Karpas-422 (cell line): ENCODE measurements at regions not wholly inside any gene's neighbourhood (a gene's known extent, or its start where the extent isn't known, plus 50 kb on each side); places are given as distances from the start of the nearest gene placed in this dataset.

Experiments used
- DNase-seq: peaks from one replicate; pipeline ENCODE4 v3.0.0-alpha.2; 2015
- H2AFZ ChIP-seq: fragments of 200-600 bp; sonication (generic); 2 replicates; pipeline ENCODE4 v1.6.1; 2014; ENCODE audit warnings: antibody characterized with exemption, low read length, mixed read lengths
- H3K27ac ChIP-seq: fragments of 200-600 bp; sonication (generic); 2 replicates; pipeline ENCODE4 v1.5.1; 2014; ENCODE audit warnings: mild to moderate bottlenecking, low read length, moderate library complexity
- H3K27me3 ChIP-seq: fragments of 200-600 bp; sonication (generic); 2 replicates; pipeline ENCODE4 v1.6.1; 2014; ENCODE audit warnings: low read length, mixed read lengths
- H3K36me3 ChIP-seq: fragments of 200-600 bp; sonication (generic); 2 replicates; pipeline ENCODE4 v1.6.1; 2014; ENCODE audit warnings: low read length, mixed read lengths; ENCODE audit not compliant: insufficient read depth
- H3K4me1 ChIP-seq: fragments of 200-600 bp; sonication (generic); 2 replicates; pipeline ENCODE4 v1.6.1; 2014; ENCODE audit warnings: mild to moderate bottlenecking, low read length, mixed read lengths
- H3K4me2 ChIP-seq: fragments of 200-600 bp; sonication (generic); 2 replicates; pipeline ENCODE4 v1.6.1; 2014; ENCODE audit warnings: low read length, low read depth, mild to moderate bottlenecking; ENCODE audit not compliant: poor library complexity, severe bottlenecking
- H3K4me3 ChIP-seq: fragments of 200-600 bp; sonication (generic); 2 replicates; pipeline ENCODE4 v1.5.1; 2014; ENCODE audit warnings: mild to moderate bottlenecking, antibody characterized with exemption, low read length, mixed read lengths
- H3K79me2 ChIP-seq: fragments of 200-600 bp; sonication (generic); 2 replicates; pipeline ENCODE4 v1.6.1; 2014; ENCODE audit warnings: mild to moderate bottlenecking, low read length, mixed read lengths
- H3K9ac ChIP-seq: fragments of 200-600 bp; sonication (generic); 2 replicates; pipeline ENCODE4 v1.6.0; 2014; ENCODE audit warnings: low read length
- H3K9me2 ChIP-seq: fragments of 200-600 bp; sonication (generic), shearing (Covaris generic); replicated peaks from 2 replicates; pipeline ENCODE4 v1.6.0; 2014; ENCODE audit warnings: mild to moderate bottlenecking, low read length, moderate library complexity; ENCODE audit not compliant: insufficient read depth
- H3K9me3 ChIP-seq: fragments of 300-700, 200-600 bp; sonication (generic); 2 replicates; pipeline ENCODE4 v1.6.1; 2014; ENCODE audit warnings: low read length, mixed read lengths
- H4K20me1 ChIP-seq: fragments of 200-600 bp; sonication (generic); 2 replicates; pipeline ENCODE4 v1.6.1; 2014; ENCODE audit warnings: mild to moderate bottlenecking, antibody characterized with exemption, low read length, low read depth; ENCODE audit not compliant: insufficient read depth

DNA sequence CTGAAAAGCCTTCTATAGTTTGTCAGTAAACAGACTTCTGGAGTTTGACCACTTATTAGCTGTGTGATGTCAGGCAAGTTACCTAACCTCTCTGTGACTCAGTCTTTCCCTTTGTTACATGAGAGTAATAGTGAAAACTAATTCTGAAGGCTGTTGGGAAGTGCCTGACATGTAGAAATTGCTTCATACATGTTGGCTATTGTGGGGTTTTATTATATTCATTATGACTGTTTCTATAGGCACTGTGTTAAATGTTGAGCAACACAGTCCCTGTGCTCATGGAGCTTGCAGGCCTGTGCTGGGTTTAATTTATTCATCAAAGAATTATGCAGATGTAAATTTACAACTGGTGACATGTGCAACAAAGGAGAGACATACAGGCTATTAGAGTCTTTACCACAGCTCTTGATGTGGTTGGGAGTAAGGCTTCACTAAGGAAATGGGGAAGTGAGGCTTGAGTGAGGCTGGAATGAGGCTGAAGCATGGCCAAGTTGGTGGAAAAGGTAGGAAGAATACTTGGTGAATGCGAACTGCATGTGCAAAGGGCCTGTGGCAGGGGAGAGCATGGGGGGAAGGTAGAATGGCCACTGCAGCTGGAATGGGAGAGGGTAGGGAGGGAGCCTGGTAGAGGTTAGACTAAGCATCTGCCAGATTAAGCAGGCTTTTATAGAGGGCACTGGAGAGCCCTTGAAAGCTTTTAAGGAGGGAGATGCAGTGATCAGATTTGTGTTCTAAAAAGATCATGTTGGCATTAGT, 236.4 kb upstream of the CRY1 start:
- Histone ChIP-seq H3K9me3 (no peaks in the 10 kb centered on the region), H3K79me2 (no peaks in the 10 kb centered on the region), H3K9me2 (no peaks in the 10 kb centered on the region), H3K4me2 (no peak overlapping the region), H3K9ac (no peak overlapping the region), H2AFZ (no peak overlapping the region), H3K4me1 (0 out of 2 replicates have a peak, but pooled peaks cover 2% of the 10 kb centered on the region), H3K27me3 (no peaks in the 10 kb centered on the region), H3K4me3 (no peak overlapping the region), H3K36me3 (no peaks in the 10 kb centered on the region), H3K27ac (no peak overlapping the region), H4K20me1 (no peaks in the 10 kb centered on the region)
- DNase-seq: no peak

- Histone ChIP-seq H3K4me3 (no peak overlapping the region), H3K79me2 (no peaks in the 10 kb centered on the region)
- no peak for DNase-seq
Observed at GRCh38 chr12:107330831-107331431, 237.6 kb upstream of the CRY1 start.

GRCh38 chr12:107331471-107331870, 238.1 kb upstream of the CRY1 start:
- H2AFZ ChIP-seq: no peak overlapping the region
- H3K27ac ChIP-seq: no peak overlapping the region
- no peaks in the 10 kb centered on the region for H4K20me1 ChIP-seq
- H3K4me1 ChIP-seq: 0 out of 2 replicates have a peak, but pooled peaks cover 2% of the 10 kb centered on the region
- H3K4me3 ChIP-seq: no peak overlapping the region
- no peak overlapping the region for H3K4me2 ChIP-seq
- H3K27me3 ChIP-seq: no peaks in the 10 kb centered on the region
- H3K36me3 ChIP-seq: no peaks in the 10 kb centered on the region
- no peaks in the 10 kb centered on the region for H3K79me2 ChIP-seq
- no peak for DNase-seq
- H3K9me3 ChIP-seq: no peaks in the 10 kb centered on the region
- H3K9ac ChIP-seq: no peak overlapping the region
- no peaks in the 10 kb centered on the region for H3K9me2 ChIP-seq

More at GRCh38 chr12:107330831-107331431, 237.6 kb upstream of the CRY1 start:
- H3K4me1 ChIP-seq: 0 out of 2 replicates have a peak, but pooled peaks cover 2% of the 10 kb centered on the region
- no peak overlapping the region for H3K4me2 ChIP-seq
- no peaks in the 10 kb centered on the region for H3K9me2 ChIP-seq
- no peak overlapping the region for H3K27ac ChIP-seq
- no peak overlapping the region for H2AFZ ChIP-seq
- no peaks in the 10 kb centered on the region for H3K9me3 ChIP-seq
- no peaks in the 10 kb centered on the region for H3K27me3 ChIP-seq
- H3K36me3 ChIP-seq: no peaks in the 10 kb centered on the region
- no peak overlapping the region for H3K9ac ChIP-seq
- H4K20me1 ChIP-seq: no peaks in the 10 kb centered on the region

DNA sequence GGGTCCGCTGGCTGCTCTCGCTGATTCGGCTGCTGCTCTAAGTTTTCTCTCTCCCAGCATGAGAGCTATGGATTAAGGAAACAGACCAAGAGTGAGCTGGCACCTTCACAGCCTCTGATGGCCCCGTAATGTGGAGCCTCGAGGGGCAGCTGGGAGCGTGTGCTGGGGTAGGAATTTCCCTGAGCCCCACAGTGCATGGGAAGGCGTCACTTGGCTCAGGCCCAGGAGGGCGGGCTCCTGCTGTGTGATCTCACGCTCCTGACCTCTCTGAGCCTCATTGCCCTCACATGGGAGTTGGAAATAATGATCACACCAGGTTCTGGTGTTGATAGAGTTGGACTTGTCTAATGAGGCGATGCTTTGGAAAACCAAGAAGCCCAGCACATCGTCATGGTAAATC, 238.6 kb upstream of the CRY1 start:
- Histone ChIP-seq H3K4me2 (no peak overlapping the region), H3K79me2 (no peaks in the 10 kb centered on the region), H3K4me3 (no peak overlapping the region), H2AFZ (no peak overlapping the region), H3K9me2 (no peaks in the 10 kb centered on the region), H4K20me1 (no peaks in the 10 kb centered on the region), H3K9ac (no peak overlapping the region), H3K4me1 (0 out of 2 replicates have a peak, but pooled peaks cover 2% of the 10 kb centered on the region), H3K9me3 (no peaks in the 10 kb centered on the region), H3K27me3 (no peaks in the 10 kb centered on the region), H3K27ac (no peak overlapping the region), H3K36me3 (no peaks in the 10 kb centered on the region)
- DNase-seq: no peak

DNA sequence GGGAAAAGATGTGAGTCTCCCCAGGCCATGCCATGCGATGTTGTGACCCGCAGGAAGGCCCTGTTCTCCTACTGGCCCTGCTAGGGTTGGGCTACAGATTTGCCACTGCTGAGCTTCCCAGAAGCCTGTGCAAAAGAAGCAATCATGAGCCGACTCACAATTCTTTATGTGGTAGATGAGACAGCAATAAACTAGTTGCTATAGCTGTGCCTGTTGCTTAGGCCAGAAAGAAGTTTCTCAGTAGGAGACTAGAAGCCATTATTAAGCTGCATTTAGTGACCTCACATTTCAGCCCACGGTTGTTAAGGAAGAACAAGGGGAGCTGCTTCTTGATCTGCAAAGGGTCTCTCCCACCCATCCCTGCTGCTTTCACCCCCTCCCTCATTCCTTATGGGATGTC, 239.4 kb upstream of the CRY1 start:
- H3K9ac ChIP-seq: no peak overlapping the region
- no peak overlapping the region for H2AFZ ChIP-seq
- DNase-seq: no peak
- no peaks in the 10 kb centered on the region for H3K36me3 ChIP-seq
- H3K27me3 ChIP-seq: no peaks in the 10 kb centered on the region
- H4K20me1 ChIP-seq: no peaks in the 10 kb centered on the region
- no peaks in the 10 kb centered on the region for H3K79me2 ChIP-seq
- H3K9me3 ChIP-seq: no peaks in the 10 kb centered on the region
- no peaks in the 10 kb centered on the region for H3K9me2 ChIP-seq
- H3K4me2 ChIP-seq: no peak overlapping the region
- 0 out of 2 replicates have a peak, but pooled peaks cover 2% of the 10 kb centered on the region for H3K4me1 ChIP-seq
- H3K4me3 ChIP-seq: no peak overlapping the region
- no peak overlapping the region for H3K27ac ChIP-seq

- no peak overlapping the region for H3K27ac ChIP-seq
- H3K36me3 ChIP-seq: no peaks in the 10 kb centered on the region
- no peaks in the 10 kb centered on the region for H3K27me3 ChIP-seq
- H4K20me1 ChIP-seq: no peaks in the 10 kb centered on the region
- H3K9me3 ChIP-seq: no peaks in the 10 kb centered on the region
- H3K4me3 ChIP-seq: no peak overlapping the region
- no peaks in the 10 kb centered on the region for H3K79me2 ChIP-seq
- no peaks in the 10 kb centered on the region for H3K9me2 ChIP-seq
- no peak overlapping the region for H2AFZ ChIP-seq
- H3K4me2 ChIP-seq: no peak overlapping the region
- H3K9ac ChIP-seq: no peak overlapping the region
- no peaks in the 10 kb centered on the region for H3K4me1 ChIP-seq
- DNase-seq: no peak
Observed at GRCh38 chr12:107335802-107336570, 242.6 kb upstream of the CRY1 start.

DNA sequence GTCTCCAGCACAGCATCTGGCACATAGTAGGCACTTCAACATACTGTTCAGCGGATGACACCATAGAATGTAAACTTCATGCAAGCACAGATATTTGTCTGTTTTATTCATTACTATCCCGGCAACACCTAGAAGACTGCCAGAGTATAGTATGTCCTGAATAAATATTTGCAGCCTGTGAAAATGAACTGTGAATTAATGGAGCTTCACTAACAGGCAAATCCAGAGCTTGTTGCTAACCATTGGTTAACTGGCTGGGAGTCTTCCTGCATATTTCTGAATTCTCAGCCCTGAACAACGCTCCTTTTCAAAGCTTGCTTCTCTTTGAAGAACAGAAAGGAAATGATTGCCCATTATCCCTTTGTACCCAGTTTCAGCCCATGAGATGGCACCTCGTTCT, 243.3 kb upstream of the CRY1 start:
- Histone ChIP-seq H3K27me3 (no peaks in the 10 kb centered on the region), H3K79me2 (no peaks in the 10 kb centered on the region), H3K4me2 (no peak overlapping the region), H2AFZ (no peak overlapping the region), H3K9me2 (no peaks in the 10 kb centered on the region), H3K27ac (no peak overlapping the region), H4K20me1 (no peaks in the 10 kb centered on the region), H3K4me1 (no peaks in the 10 kb centered on the region), H3K9ac (no peak overlapping the region), H3K9me3 (no peaks in the 10 kb centered on the region), H3K36me3 (no peaks in the 10 kb centered on the region), H3K4me3 (no peak overlapping the region)
- DNase-seq: no peak
